ENCODE measurements at regions not wholly inside any gene's neighbourhood (a gene's known extent, or its start where the extent isn't known, plus 50 kb on each side); places are given as distances from the start of the nearest gene placed in this dataset.

GRCh38 chr15:87756072-87756471 lies 500.5 kb downstream of the NTRK3 start:
- TF ChIP-seq CTCF (IDR thresholded peaks at IDR 0.05) (no peak), POLR2AphosphoS5 (IDR thresholded peaks at IDR 0.05) (no peak), POLR2A (IDR thresholded peaks at IDR 0.05) (no peak)

Measured in breast epithelium (tissue), 3 donors.